H1 (cell line): ENCODE measurements at regions not wholly inside any gene's neighbourhood (a gene's known extent, or its start where the extent isn't known, plus 50 kb on each side); places are given as distances from the start of the nearest gene placed in this dataset.
A peak's percentile ranks its signal among the peaks of the same experiment; 100 is the strongest.

ENCODE experiments used
- CTCF ChIA-PET: fragments of 300-600 bp; sonication (Branson Sonifier 250); formaldehyde crosslinking; loops from one replicate; lab custom pipeline; 2021; ENCODE audit not compliant: partially characterized antibody; lab: Charles Lee
- POLR2A ChIA-PET: fragments of 300-600 bp; sonication (Branson Sonifier 250); formaldehyde crosslinking; loops from one replicate; lab custom pipeline; 2021; ENCODE audit warnings: inconsistent platforms; ENCODE audit not compliant: partially characterized antibody; lab: Charles Lee
- DNase-seq, 2 experiments: peaks; one replicate each; pipeline versions ENCODE4 v3.0.0 to v3.0.0-alpha.2; 2010 to 2022; ENCODE audit warnings: low spot score in 2 of 2, low read depth in 1 of 2, mixed read lengths in 1 of 2
- FAIRE-seq: peaks from 2 replicates; lab custom pipeline; 2011; peaks lifted over from hg19 to GRCh38; lab: Jason Lieb, UNC
- H2AFZ ChIP-seq: 2 replicates; pipeline ENCODE4 v1.8.1; 2012; ENCODE audit warnings: low read length, inconsistent platforms
- H2AK5ac ChIP-seq: 2 replicates; pipeline ENCODE4 v1.6.1; 2013; ENCODE audit warnings: low read depth, low read length
- H2BK120ac ChIP-seq: replicated peaks from 2 replicates; pipeline ENCODE3; 2013; ENCODE audit warnings: low read depth, low read length, inconsistent platforms
- H2BK12ac ChIP-seq: 2 replicates; pipeline ENCODE4 v1.6.1; 2013; ENCODE audit warnings: low read depth, low read length
- H2BK15ac ChIP-seq: 2 replicates; pipeline ENCODE4 v1.6.1; 2013; ENCODE audit warnings: low read length
- H2BK20ac ChIP-seq: 2 replicates; pipeline ENCODE4 v1.6.1; 2013; ENCODE audit warnings: low read length
- H2BK5ac ChIP-seq: 2 replicates; pipeline ENCODE4 v1.6.1; 2013; ENCODE audit warnings: low read depth, low read length
- H3K14ac ChIP-seq: 2 replicates; pipeline ENCODE4 v1.6.1; 2013; ENCODE audit warnings: inconsistent platforms; ENCODE audit not compliant: insufficient read length
- H3K18ac ChIP-seq: 2 replicates; pipeline ENCODE4 v1.6.1; 2013; ENCODE audit warnings: low read length; ENCODE audit errors: extremely low read depth
- H3K23ac ChIP-seq: 2 replicates; pipeline ENCODE4 v1.6.1; 2013; ENCODE audit warnings: inconsistent platforms; ENCODE audit not compliant: insufficient read length
- H3K23me2 ChIP-seq: 2 replicates; pipeline ENCODE4 v1.6.1; 2013; ENCODE audit warnings: low read depth, low read length
- H3K27ac ChIP-seq: 2 replicates; pipeline ENCODE4 v1.6.1; 2011; ENCODE audit warnings: low read depth, low read length, inconsistent platforms
- H3K27me3 ChIP-seq, 4 experiments: replicated peaks in 1 of 4; 1 replicate in 1 of 4; 2 replicates in 3 of 4; pipeline versions ENCODE4 v1.6.1 to v1.8.1; 2011 to 2013; ENCODE audit warnings: low read length in 3 of 4, mild to moderate bottlenecking in 3 of 4, inconsistent platforms in 2 of 4, mixed read lengths in 2 of 4, moderate library complexity in 1 of 4; ENCODE audit not compliant: control insufficient read depth in 3 of 4, insufficient read depth in 3 of 4; ENCODE audit errors: extremely low read depth in 1 of 4
- H3K36me3 ChIP-seq, 4 experiments: 2 replicates each; pipeline versions ENCODE4 v1.6.1 to v1.8.1; 2011 to 2013; ENCODE audit warnings: mild to moderate bottlenecking in 4 of 4, low read length in 3 of 4, moderate library complexity in 2 of 4, control low read depth in 1 of 4, inconsistent platforms in 1 of 4; ENCODE audit not compliant: insufficient read depth in 4 of 4, control insufficient read depth in 2 of 4
- H3K4ac ChIP-seq: replicated peaks from 2 replicates; pipeline ENCODE3; 2013; ENCODE audit warnings: low read length, low read depth, mixed read lengths, inconsistent platforms; ENCODE audit not compliant: insufficient read length
- H3K4me1 ChIP-seq, 4 experiments: replicated peaks in 1 of 4; 1 replicate in 1 of 4; 2 replicates in 3 of 4; pipeline versions ENCODE4 v1.6.1 to v1.8.1; 2011 to 2013; ENCODE audit warnings: low read length in 3 of 4, inconsistent platforms in 2 of 4, mixed read lengths in 1 of 4; ENCODE audit not compliant: insufficient read depth in 4 of 4, control insufficient read depth in 3 of 4
- H3K4me2 ChIP-seq, 2 experiments: 2 replicates each; pipeline versions ENCODE4 v1.6.1 to v1.8.1; 2011 to 2013; ENCODE audit warnings: low read depth in 2 of 2, low read length in 2 of 2, control low read depth in 1 of 2, inconsistent platforms in 1 of 2, mild to moderate bottlenecking in 1 of 2; ENCODE audit not compliant: insufficient read depth in 1 of 2
- H3K4me3 ChIP-seq, 4 experiments: fragments of 200-600, 300-600 bp in 1 of 4; sonication (generic), shearing (Covaris generic), sonication (Bioruptor Twin) in 1 of 4; 2 replicates each; pipeline versions ENCODE4 v1.5.1 to v1.8.1; 2011 to 2016; ENCODE audit warnings: low read length in 4 of 4, low read depth in 3 of 4, control low read depth in 2 of 4, inconsistent platforms in 2 of 4, mild to moderate bottlenecking in 2 of 4, mixed read lengths in 1 of 4, moderate library complexity in 1 of 4; ENCODE audit not compliant: insufficient read depth in 2 of 4; ENCODE audit errors: extremely low read depth in 1 of 4
- H3K56ac ChIP-seq: replicated peaks from 2 replicates; pipeline ENCODE3; 2013; ENCODE audit warnings: low read depth, mild to moderate bottlenecking, mixed read lengths, low read length, inconsistent platforms; ENCODE audit not compliant: insufficient read length
- H3K79me1 ChIP-seq: 2 replicates; pipeline ENCODE4 v1.6.1; 2013; ENCODE audit warnings: low read depth, low read length, control low read depth
- H3K79me2 ChIP-seq, 2 experiments: 2 replicates each; pipeline versions ENCODE4 v1.6.1 to v1.8.1; 2012 to 2013; ENCODE audit warnings: low read length in 2 of 2, mild to moderate bottlenecking in 2 of 2, inconsistent platforms in 1 of 2; ENCODE audit not compliant: insufficient read depth in 2 of 2, control insufficient read depth in 1 of 2
- H3K9ac ChIP-seq, 4 experiments: replicated peaks in 1 of 4; 1 replicate in 1 of 4; 2 replicates in 3 of 4; pipeline versions ENCODE4 v1.6.1 to v1.8.1; 2011 to 2013; ENCODE audit warnings: low read depth in 3 of 4, low read length in 3 of 4, control low read depth in 2 of 4, mild to moderate bottlenecking in 2 of 4, moderate library complexity in 2 of 4, inconsistent platforms in 1 of 4; ENCODE audit errors: extremely low read depth in 1 of 4
- H3K9me3 ChIP-seq, 2 experiments: 2 replicates each; pipeline versions ENCODE4 v1.6.1 to v1.8.1; 2012 to 2013; ENCODE audit warnings: mild to moderate bottlenecking in 2 of 2, moderate library complexity in 2 of 2, control low read depth in 1 of 2, inconsistent platforms in 1 of 2, low read depth in 1 of 2, low read length in 1 of 2, mixed read lengths in 1 of 2; ENCODE audit not compliant: insufficient read depth in 2 of 2
- H4K20me1 ChIP-seq, 2 experiments: replicated peaks in 1 of 2; 2 replicates each; pipeline versions ENCODE3 to v1.8.1; 2011 to 2013; ENCODE audit warnings: inconsistent platforms in 2 of 2, low read length in 2 of 2, mild to moderate bottlenecking in 1 of 2; ENCODE audit not compliant: insufficient read depth in 2 of 2, control insufficient read depth in 1 of 2
- H4K5ac ChIP-seq: 2 replicates; pipeline ENCODE4 v1.6.1; 2013; ENCODE audit warnings: low read length, low read depth, mixed read lengths, inconsistent platforms; ENCODE audit not compliant: insufficient read length
- H4K8ac ChIP-seq: 2 replicates; pipeline ENCODE4 v1.8.0; 2013; ENCODE audit warnings: mild to moderate bottlenecking, moderate library complexity, low read length, inconsistent platforms; ENCODE audit not compliant: insufficient read depth; ENCODE audit errors: extremely low read depth
- H4K91ac ChIP-seq: replicated peaks from 2 replicates; pipeline ENCODE3; 2013; ENCODE audit warnings: low read length, mixed read lengths, inconsistent platforms; ENCODE audit not compliant: insufficient read length
- CREB1 ChIP-seq: IDR thresholded peaks from 2 replicates; pipeline ENCODE4 v1.6.1; 2012; ENCODE audit warnings: inconsistent platforms
- CTCF ChIP-seq, 3 experiments: IDR thresholded peaks; 1 replicate in 2 of 3; 2 replicates in 1 of 3; pipeline versions ENCODE4 v1.5.1 to v1.6.1; 2011; ENCODE audit warnings: low read length in 3 of 3, mild to moderate bottlenecking in 3 of 3, inconsistent platforms in 2 of 3, low read depth in 1 of 3, moderate library complexity in 1 of 3; ENCODE audit not compliant: insufficient read depth in 1 of 3; ENCODE audit errors: control extremely low read depth in 1 of 3
- RAD21 ChIP-seq, 2 experiments: IDR thresholded peaks in 1 of 2; conservative IDR thresholded peaks in 1 of 2; 2 replicates each; pipeline ENCODE4 v1.6.1; 2011; ENCODE audit warnings: low read depth in 2 of 2, low read length in 2 of 2, improper control_type of control experiment in 1 of 2, inconsistent platforms in 1 of 2, mild to moderate bottlenecking in 1 of 2, moderate library complexity in 1 of 2
- SP4 ChIP-seq: IDR thresholded peaks from 2 replicates; pipeline ENCODE4 v1.6.1; 2012; ENCODE audit warnings: low read length, inconsistent platforms
- WGBS, 2 experiments: shearing (Covaris generic) in 1 of 2; methylation state at CpG; one replicate each; pipeline versions ENCODE4 v1.1.6 to v1.1.7; 2013 to 2015; ENCODE audit warnings: low lambda C conversion rate in 2 of 2, mixed read lengths in 2 of 2, inconsistent platforms in 1 of 2, low coverage in 1 of 2, missing lambda C conversion rate in 1 of 2; ENCODE audit not compliant: insufficient replicate concordance in 2 of 2, insufficient coverage in 1 of 2, insufficient read length in 1 of 2; ENCODE audit errors: extremely low coverage in 1 of 2, missing lambda C conversion rate in 1 of 2; 5-methylcytosine and 5-hydroxymethylcytosine counted together

DNA sequence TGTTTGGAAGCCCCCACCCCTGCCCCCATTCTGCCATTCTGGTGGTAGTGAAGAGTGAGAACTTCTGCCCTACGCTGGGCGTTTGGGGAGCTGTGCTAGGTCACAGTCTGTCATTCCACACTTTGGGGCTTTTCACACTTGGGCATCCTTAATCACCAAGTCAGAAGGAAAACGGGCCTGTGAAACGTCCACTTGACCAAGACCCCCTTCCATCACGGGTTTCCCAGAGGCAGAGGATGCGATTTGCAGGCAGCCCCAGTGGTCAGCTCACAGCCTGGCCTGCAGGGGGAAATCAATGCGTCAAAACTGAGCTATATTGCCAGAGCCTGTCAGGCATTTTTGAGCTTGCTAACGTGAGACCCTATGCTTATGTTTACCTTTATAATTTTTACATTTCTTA, 663.3 kb upstream of the MGMT start:
- Histone ChIP-seq H3K14ac (no peak overlapping the region), H3K79me1 (no peaks in the 10 kb centered on the region), H3K23me2 (no peaks in the 10 kb centered on the region), H4K20me1 (no peaks in the 10 kb centered on the region), H4K8ac (no peak overlapping the region), H3K56ac (no peak overlapping the region), H2BK20ac (no peak overlapping the region), H3K36me3 (no peaks in the 10 kb centered on the region), H3K4ac (no peak overlapping the region), H3K9ac (no peak overlapping the region), H2AK5ac (no peak overlapping the region), H4K91ac (no peak overlapping the region), H3K23ac (no peak overlapping the region), H3K4me1 (peaks cover 0 to 3% (median under 1%) of the 10 kb centered on the region in 4 experiments; a peak in 2 of 7 replicates), H3K9me3 (no peaks in the 10 kb centered on the region), H3K27me3 (no peaks in the 10 kb centered on the region), H2BK120ac (no peak overlapping the region), H2BK12ac (no peak overlapping the region), H2AFZ (no peak overlapping the region), H2BK5ac (no peak overlapping the region), H3K79me2 (no peaks in the 10 kb centered on the region), H4K5ac (no peak overlapping the region), H2BK15ac (no peak overlapping the region), H3K4me2 (no peak overlapping the region), H3K18ac (no peak overlapping the region), H3K27ac (no peak overlapping the region), H3K4me3 (no peak overlapping the region)
- 76% methylated on average over 8 of the region's 8 CpGs; no CpG with 5 or more reads in 1 of the 2 experiments for WGBS, 2 experiments
- FAIRE-seq = no peak
- DNase-seq = peak in 1 of 2 experiments; percentile 48
- POLR2A ChIA-PET = no interaction called here
- CTCF ChIA-PET = interaction anchor here (1.3 to 2.0 kb wide), 4 partner anchors 11 to 172 kb away, joined by 3 to 8 read pairs (median 5); no protein-coding TSS in a partner anchor
- TF ChIP-seq SP4 = no peak
- TF ChIP-seq CREB1 = no peak
- TF ChIP-seq CTCF (IDR thresholded peaks at IDR 0.05; ENCODE audit: control extremely low read depth in 1 of 3, insufficient read depth in 1 of 3, low read depth in 1 of 3, low read length in 3 of 3) = peak; percentile 12 to 41 (median 34); a peak in 3 of 4 replicates
- 0 out of 4 replicates have a peak, but pooled peaks of 1 of the 2 experiments have one; percentile 4 for TF ChIP-seq RAD21 (IDR thresholded peaks at IDR 0.05 in 1 of 2, conservative IDR thresholded peaks at IDR 0.05 in 1 of 2; ENCODE audit: low read depth in 2 of 2, low read length in 2 of 2)
